ENCODE measurements at regions not wholly inside any gene's neighbourhood (a gene's known extent, or its start where the extent isn't known, plus 50 kb on each side); places are given as distances from the start of the nearest gene placed in this dataset.
"Not testable (repeated sequence)": the region's sequence is repeated elsewhere in the genome, so short reads cannot be mapped to it uniquely, and the experiment has no call there.

GRCh38 chr3:26082911-26083310 is 293.0 kb downstream of the OXSM start:
- no peak for TF ChIP-seq Cebpa-rat (IDR thresholded peaks at IDR 0.05)

GRCh38 chr3:26084629-26085028 is 294.7 kb downstream of the OXSM start:
- Histone ChIP-seq H3K27ac (no peak overlapping the region), H3K9me3 (replicated peaks in 1 of 11) (peaks cover 36 to 49% (median 38%) of the 10 kb centered on the region in 11 experiments), H3K9ac (no peak overlapping the region), H3K4me3 (no peak overlapping the region), H3K36me3 (peaks cover 0 to 19% (median 0%) of the 10 kb centered on the region in 11 experiments; a peak in 7 of 22 replicates), H3K27me3 (no peaks in the 10 kb centered on the region), H3K4me2 (peak overlapping the region in 8 of 11 experiments; percentile 12 to 54 (median 30); a peak in 11 of 22 replicates), H4K20me1 (no peaks in the 10 kb centered on the region), H3K4me1 (peaks cover 0 to 18% (median 10%) of the 10 kb centered on the region in 10 experiments; a peak in 12 of 20 replicates)
- no peak for TF ChIP-seq Cebpa-rat (IDR thresholded peaks at IDR 0.05)

More at GRCh38 chr3:26082911-26083310, 293.0 kb downstream of the OXSM start:
- H3K9ac ChIP-seq: no peak overlapping the region
- H3K4me2 ChIP-seq: no peak overlapping the region
- H3K27ac ChIP-seq: no peak overlapping the region
- H3K9me3 ChIP-seq (replicated peaks in 1 of 11): peaks cover 19 to 32% (median 20%) of the 10 kb centered on the region in 11 experiments
- H3K4me1 ChIP-seq: peaks cover 0 to 18% (median 10%) of the 10 kb centered on the region in 10 experiments; a peak in 12 of 20 replicates
- H4K20me1 ChIP-seq: no peaks in the 10 kb centered on the region
- H3K27me3 ChIP-seq: no peaks in the 10 kb centered on the region
- no peak overlapping the region for H3K4me3 ChIP-seq
- H3K36me3 ChIP-seq: peaks cover 0 to 10% (median 0%) of the 10 kb centered on the region in 11 experiments; a peak in 7 of 22 replicates

DNA sequence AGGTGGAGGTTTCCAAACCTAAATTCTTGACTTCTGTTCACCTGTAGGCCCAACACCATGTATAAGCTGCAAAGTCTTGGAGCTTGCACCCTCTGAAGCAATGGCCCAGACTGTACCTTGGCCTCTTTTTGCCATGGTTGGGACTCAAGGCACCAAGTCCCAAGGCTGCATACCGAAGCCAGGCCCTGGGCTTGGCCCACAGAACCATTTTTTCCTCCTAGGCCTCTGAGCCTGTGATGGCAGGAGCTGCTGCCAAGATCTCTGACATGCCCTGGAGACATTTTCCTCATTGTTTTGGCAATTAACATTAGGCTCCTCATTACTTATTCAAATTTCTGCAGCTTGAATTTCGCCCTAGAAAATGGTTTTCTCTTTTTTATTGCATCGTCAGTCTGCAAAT is 297.9 kb downstream of the OXSM start:
- H3K27ac ChIP-seq: no peak overlapping the region
- H3K36me3 ChIP-seq: peaks cover 0 to 19% (median 0%) of the 10 kb centered on the region in 11 experiments; a peak in 7 of 22 replicates
- peaks cover 0 to 14% (median 10%) of the 10 kb centered on the region in 10 experiments; a peak in 12 of 20 replicates for H3K4me1 ChIP-seq
- peaks cover 46 to 75% (median 60%) of the 10 kb centered on the region in 11 experiments for H3K9me3 ChIP-seq (replicated peaks in 1 of 11)
- H3K4me3 ChIP-seq: peak overlapping the region in 4 of 10 experiments; percentile 4 to 14 (median 7); a peak in 1 of 20 replicates
- no peaks in the 10 kb centered on the region for H4K20me1 ChIP-seq
- no peak overlapping the region for H3K4me2 ChIP-seq
- H3K9ac ChIP-seq: no peak overlapping the region
- no peak for TF ChIP-seq Cebpa-rat (IDR thresholded peaks at IDR 0.05)
- no peaks in the 10 kb centered on the region for H3K27me3 ChIP-seq

DNA sequence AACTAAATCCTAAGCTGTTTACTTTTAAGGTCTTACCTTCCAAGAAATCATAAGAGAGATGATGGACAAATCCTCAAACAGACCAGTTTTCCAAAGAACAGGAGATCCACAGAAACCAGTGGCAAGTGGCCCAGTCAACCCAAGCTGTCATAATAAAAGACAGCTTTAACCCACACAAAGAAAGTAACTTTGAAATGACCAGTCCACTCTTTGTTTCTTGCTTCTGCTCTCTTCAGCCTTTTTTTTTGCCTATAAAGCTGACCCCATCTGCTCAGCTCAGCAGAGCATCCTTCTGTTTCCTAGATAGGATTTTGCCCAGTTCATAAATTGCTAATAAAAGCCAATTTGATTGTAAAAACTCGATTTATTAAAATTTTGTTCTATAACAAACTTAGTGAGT is 299.4 kb downstream of the OXSM start:
- Histone ChIP-seq H3K9ac (no peak overlapping the region), H3K4me2 (no peak overlapping the region), H3K27ac (no peak overlapping the region), H3K27me3 (no peaks in the 10 kb centered on the region), H3K4me3 (no peak overlapping the region), H3K36me3 (peaks cover 0 to 19% (median 0%) of the 10 kb centered on the region in 11 experiments; a peak in 7 of 22 replicates), H3K4me1 (peaks cover 0 to 10% (median 9%) of the 10 kb centered on the region in 10 experiments; a peak in 12 of 20 replicates), H3K9me3 (replicated peaks in 1 of 11) (peaks cover 57 to 86% (median 75%) of the 10 kb centered on the region in 11 experiments), H4K20me1 (no peaks in the 10 kb centered on the region)
- TF ChIP-seq Cebpa-rat (IDR thresholded peaks at IDR 0.05): no peak

GRCh38 chr3:26090589-26090988 is 300.7 kb downstream of the OXSM start:
- Histone ChIP-seq H3K27me3 (no peaks in the 10 kb centered on the region), H3K4me1 (no peaks in the 10 kb centered on the region), H3K4me3 (no peak overlapping the region), H3K4me2 (no peak overlapping the region), H4K20me1 (no peaks in the 10 kb centered on the region), H3K36me3 (peaks cover 0 to 19% (median 0%) of the 10 kb centered on the region in 11 experiments; a peak in 7 of 22 replicates), H3K9ac (no peak overlapping the region), H3K9me3 (replicated peaks in 1 of 11) (peaks cover 65 to 96% (median 88%) of the 10 kb centered on the region in 11 experiments), H3K27ac (no peak overlapping the region)
- TF ChIP-seq Cebpa-rat (IDR thresholded peaks at IDR 0.05): no peak

GRCh38 chr3:26091096-26091495 is 301.2 kb downstream of the OXSM start:
- Histone ChIP-seq H3K27me3 (no peaks in the 10 kb centered on the region), H3K4me3 (no peak overlapping the region), H3K27ac (no peak overlapping the region), H3K4me1 (no peaks in the 10 kb centered on the region), H3K9ac (no peak overlapping the region), H3K4me2 (no peak overlapping the region), H4K20me1 (no peaks in the 10 kb centered on the region), H3K36me3 (peaks cover 0 to 20% (median 0%) of the 10 kb centered on the region in 11 experiments; a peak in 8 of 22 replicates), H3K9me3 (replicated peaks in 1 of 11) (peaks cover 70 to 97% (median 91%) of the 10 kb centered on the region in 11 experiments)
- TF ChIP-seq Cebpa-rat (IDR thresholded peaks at IDR 0.05): no peak

DNA sequence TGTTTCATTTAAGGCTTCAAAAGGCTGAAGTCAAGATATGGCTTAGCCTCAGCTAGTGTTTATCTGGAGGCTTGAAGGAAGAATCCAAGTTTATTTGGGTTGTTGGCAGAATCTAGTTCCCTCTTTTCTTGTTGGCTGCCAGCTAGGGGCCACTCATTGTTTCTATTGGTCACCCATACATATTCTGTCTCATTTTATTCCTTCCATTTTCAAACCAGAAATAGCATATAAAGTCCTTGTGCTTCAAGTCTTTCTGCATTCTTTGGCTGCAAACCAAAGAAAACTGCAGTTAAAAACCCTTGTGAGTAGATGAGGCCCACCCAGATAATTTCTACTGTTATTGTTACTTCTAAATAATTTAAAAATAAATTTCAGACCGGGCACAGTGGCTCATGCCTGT is 301.7 kb downstream of the OXSM start:
- peaks cover 0 to 26% (median 0%) of the 10 kb centered on the region in 11 experiments; a peak in 8 of 22 replicates for H3K36me3 ChIP-seq
- H3K4me2 ChIP-seq: no peak overlapping the region
- H3K27me3 ChIP-seq: no peaks in the 10 kb centered on the region
- H3K9me3 ChIP-seq (replicated peaks in 1 of 11): peaks cover 70 to 97% (median 91%) of the 10 kb centered on the region in 11 experiments
- H4K20me1 ChIP-seq: no peaks in the 10 kb centered on the region
- no peak overlapping the region for H3K4me3 ChIP-seq
- H3K9ac ChIP-seq: no peak overlapping the region
- H3K4me1 ChIP-seq: no peaks in the 10 kb centered on the region
- H3K27ac ChIP-seq: no peak overlapping the region
- no peak for TF ChIP-seq Cebpa-rat (IDR thresholded peaks at IDR 0.05)

DNA sequence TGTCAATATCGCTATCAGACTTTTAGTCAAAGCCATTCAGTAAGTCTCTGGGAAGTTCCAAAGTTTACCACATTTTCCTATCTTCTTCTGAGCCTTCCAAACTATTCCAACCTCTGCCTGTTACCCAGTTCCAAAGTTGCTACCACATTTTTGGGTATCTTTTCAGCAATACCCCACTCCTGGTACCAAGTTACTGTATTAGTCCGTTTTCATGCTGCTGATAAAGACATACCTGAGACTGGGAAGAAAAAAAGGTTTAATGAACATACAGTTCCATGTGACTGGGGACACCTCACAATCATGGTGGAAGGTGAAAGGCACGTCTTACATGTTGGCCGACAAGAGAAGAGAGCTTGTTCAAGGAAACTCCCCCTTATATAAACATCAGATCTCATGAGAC is 307.2 kb downstream of the OXSM start:
- not testable (repeated sequence) for H3K27ac ChIP-seq, H3K4me3 ChIP-seq, H4K20me1 ChIP-seq, H3K9ac ChIP-seq, H3K4me2 ChIP-seq, H3K27me3 ChIP-seq
- Histone ChIP-seq H3K36me3 (peaks cover 0 to 27% (median 0%) of the 10 kb centered on the region in 11 experiments; a peak in 6 of 22 replicates), H3K9me3 (replicated peaks in 1 of 11) (peaks cover 63 to 96% (median 86%) of the 10 kb centered on the region in 11 experiments), H3K4me1 (peaks cover 4 to 31% (median 28%) of the 10 kb centered on the region in 10 experiments; a peak in 17 of 20 replicates)

GRCh38 chr3:26099692-26100091 is 309.8 kb downstream of the OXSM start:
- peak overlapping the region in 7 of 11 experiments; percentile 6 to 94 (median 93); a peak in 12 of 22 replicates for H3K27ac ChIP-seq
- no peaks in the 10 kb centered on the region for H4K20me1 ChIP-seq
- no peak overlapping the region for H3K4me3 ChIP-seq
- H3K27me3 ChIP-seq: no peaks in the 10 kb centered on the region
- peaks cover 0 to 27% (median 0%) of the 10 kb centered on the region in 11 experiments; a peak in 6 of 22 replicates for H3K36me3 ChIP-seq
- TF ChIP-seq Cebpa-rat (IDR thresholded peaks at IDR 0.05): no peak
- 0 out of 22 replicates have a peak overlapping the region, but pooled peaks of 1 of the 11 experiments have one; percentile 20 for H3K9ac ChIP-seq
- peak overlapping the region in 9 of 11 experiments; percentile 10 to 93 (median 60); a peak in 15 of 22 replicates for H3K4me2 ChIP-seq
- peaks cover 19 to 57% (median 54%) of the 10 kb centered on the region in 10 experiments for H3K4me1 ChIP-seq
- peaks cover 52 to 73% (median 66%) of the 10 kb centered on the region in 11 experiments for H3K9me3 ChIP-seq (replicated peaks in 1 of 11)

Data from BLaER1 treated with 17β-estradiol and CSF1 and Interleukin-3, amounts not matched to agents 10 nM and 100 nM (cell line).